ENCODE measurements at regions not wholly inside any gene's neighbourhood (a gene's known extent, or its start where the extent isn't known, plus 50 kb on each side); places are given as distances from the start of the nearest gene placed in this dataset.
A peak's percentile ranks its signal among the peaks of the same experiment; 100 is the strongest.

GRCh38 chr13:40478775-40479174 lies 187.7 kb downstream of the FOXO1 start:
- Histone ChIP-seq H3K27ac (peak overlapping the region; percentile 73 to 94 (median 90)), H3K36me3 (no peaks in the 10 kb centered on the region), H3K27me3 (no peaks in the 10 kb centered on the region), H3K4me3 (no peak overlapping the region), H3K9me3 (no peaks in the 10 kb centered on the region), H3K4me1 (peaks cover 0 to 48% (median 27%) of the 10 kb centered on the region in 4 donors)
- 38% methylated on average over 5 of the region's 7 CpGs for whole genome bisulfite sequencing (ENCODE audit: insufficient coverage, low coverage, low lambda C conversion rate, missing lambda C conversion rate)
- TF ChIP-seq CTCF (IDR thresholded peaks at IDR 0.05) = no peak
- intact Hi-C loops (cut with DNase I) = loop anchor here in 1 of 2 donors (10.0 kb wide), 1 partner anchor 134 kb away; no protein-coding TSS in a partner anchor
- DNase-seq (peak in 1 of 3 donors; percentile 56), ATAC-seq (peak; percentile 3 to 14 (median 6))

- Histone ChIP-seq H3K4me3 (no peak overlapping the region), H3K27ac (peak overlapping the region; percentile 73 to 94 (median 90)), H3K27me3 (no peaks in the 10 kb centered on the region), H3K4me1 (peaks cover 0 to 48% (median 27%) of the 10 kb centered on the region in 4 donors), H3K36me3 (no peaks in the 10 kb centered on the region), H3K9me3 (no peaks in the 10 kb centered on the region)
- ATAC-seq (no peak), DNase-seq (peak in 1 of 3 donors; percentile 35)
- intact Hi-C loops (cut with DNase I) = loop anchor here in 1 of 2 donors (10.0 kb wide), 1 partner anchor 135 kb away; no protein-coding TSS in a partner anchor
- 85% methylated on average over 10 of the region's 28 CpGs for WGBS (ENCODE audit: insufficient coverage, low coverage, low lambda C conversion rate, missing lambda C conversion rate)
- TF ChIP-seq CTCF (IDR thresholded peaks at IDR 0.05) (no peak), POLR2A (IDR thresholded peaks at IDR 0.05) (no peak)
Measured at GRCh38 chr13:40479196-40479845, 187.1 kb downstream of the FOXO1 start.

- Histone ChIP-seq H3K4me3 (no peak overlapping the region), H3K27ac (peak overlapping the region in 1 of 3 donors; percentile 94), H3K9me3 (no peaks in the 10 kb centered on the region), H3K4me1 (peaks cover 0 to 48% (median 27%) of the 10 kb centered on the region in 4 donors), H3K27me3 (no peaks in the 10 kb centered on the region), H3K36me3 (no peaks in the 10 kb centered on the region)
- intact Hi-C loops (cut with DNase I) = loop anchor here in 1 of 2 donors (10.0 kb wide), 2 partner anchors 55 to 185 kb away; partner anchors contain the start of gene FOXO1
- no peak for DNase-seq
- no peak for TF ChIP-seq POLR2A (IDR thresholded peaks at IDR 0.05)
- TF ChIP-seq CTCF (IDR thresholded peaks at IDR 0.05) = no peak
- ATAC-seq = no peak
- WGBS (ENCODE audit: insufficient coverage, low coverage, low lambda C conversion rate, missing lambda C conversion rate) = 59% methylated on average over 3 of the region's 19 CpGs
Measured at GRCh38 chr13:40480012-40480914, 186.2 kb downstream of the FOXO1 start.

GRCh38 chr13:40480915-40481516 lies 185.4 kb downstream of the FOXO1 start:
- DNase-seq = no peak

More at GRCh38 chr13:40480915-40481516, 185.4 kb downstream of the FOXO1 start:
- Histone ChIP-seq H3K4me1 (peaks cover 0 to 42% (median 24%) of the 10 kb centered on the region in 4 donors), H3K27me3 (no peaks in the 10 kb centered on the region), H3K9me3 (no peaks in the 10 kb centered on the region), H3K36me3 (no peaks in the 10 kb centered on the region), H3K4me3 (no peak overlapping the region), H3K27ac (no peak overlapping the region)
- no peak for ATAC-seq
- TF ChIP-seq POLR2A (IDR thresholded peaks at IDR 0.05) = no peak
- WGBS (ENCODE audit: insufficient coverage, low coverage, low lambda C conversion rate, missing lambda C conversion rate) = 84% methylated on average over 10 of the region's 12 CpGs
- intact Hi-C loops (cut with DNase I) = loop anchor here in 1 of 2 donors (10.0 kb wide), 2 partner anchors 54 to 184 kb away; partner anchors contain the start of gene FOXO1

Data from right lobe of liver (tissue), 6 donors.